GM23338 (cell line): ENCODE measurements at regions not wholly inside any gene's neighbourhood (a gene's known extent, or its start where the extent isn't known, plus 50 kb on each side); places are given as distances from the start of the nearest gene placed in this dataset.

Source experiments
- ATAC-seq: fragments of 200-7000 bp; cut with Tn5 transposase; 3 replicates; pipeline ENCODE4 v1.9.1; 2020
- DNase-seq: peaks from one replicate; pipeline ENCODE4 v3.0.0-alpha.2; 2015; ENCODE audit warnings: low spot score
- H2AFZ ChIP-seq: fragments of 200-600 bp; sonication (generic); 2 replicates; pipeline ENCODE4 v1.8.0; 2016; ENCODE audit warnings: antibody characterized with exemption, mild to moderate bottlenecking, moderate library complexity
- H3F3A ChIP-seq: fragments of 200-600 bp; sonication (generic); replicated peaks from 2 replicates; pipeline ENCODE4 v1.8.0; 2017; ENCODE audit warnings: antibody characterized with exemption, mixed run types, low read depth
- H3K27ac ChIP-seq: fragments of 200-600 bp; sonication (generic); 2 replicates; pipeline ENCODE4 v1.6.1; 2016; ENCODE audit warnings: low read depth
- H3K27me3 ChIP-seq: fragments of 200-600 bp; sonication (generic); 2 replicates; pipeline ENCODE4 v1.8.0; 2016; ENCODE audit warnings: mild to moderate bottlenecking, mixed run types, moderate library complexity; ENCODE audit not compliant: insufficient read depth
- H3K36me3 ChIP-seq: fragments of 200-600 bp; sonication (generic); 2 replicates; pipeline ENCODE4 v1.8.0; 2016; ENCODE audit warnings: mild to moderate bottlenecking; ENCODE audit not compliant: insufficient read depth
- H3K4me1 ChIP-seq: fragments of 200-600 bp; sonication (generic); 2 replicates; pipeline ENCODE4 v1.8.0; 2016; ENCODE audit warnings: mild to moderate bottlenecking, moderate library complexity; ENCODE audit not compliant: insufficient read depth
- H3K4me2 ChIP-seq: fragments of 200-600 bp; sonication (generic); 2 replicates; pipeline ENCODE4 v1.7.1; 2017; ENCODE audit warnings: mixed run types
- H3K4me3 ChIP-seq: fragments of 200-600 bp; sonication (generic); 2 replicates; pipeline ENCODE4 v1.6.1; 2016; ENCODE audit warnings: mixed run types
- H3K79me2 ChIP-seq: fragments of 200-600 bp; sonication (generic); replicated peaks from 2 replicates; pipeline ENCODE4 v1.8.0; 2017; ENCODE audit warnings: mild to moderate bottlenecking; ENCODE audit not compliant: insufficient read depth
- H3K9me2 ChIP-seq: fragments of 200-600 bp; sonication (generic); 2 replicates; pipeline ENCODE4 v1.8.0; 2017; ENCODE audit not compliant: insufficient read depth
- H4K20me1 ChIP-seq: fragments of 200-600 bp; sonication (generic); replicated peaks from 2 replicates; pipeline ENCODE4 v1.8.0; 2017; ENCODE audit warnings: mild to moderate bottlenecking; ENCODE audit not compliant: insufficient read depth
- H3K27ac Mint-ChIP-seq: 2 replicates; pipeline ENCODE4 v1.8.0; 2020; ENCODE audit warnings: inconsistent platforms, mild to moderate bottlenecking, moderate library complexity, mixed read lengths
- H3K27me3 Mint-ChIP-seq: 3 replicates; pipeline ENCODE4 v1.8.0; 2022; ENCODE audit warnings: low read depth, mild to moderate bottlenecking, moderate library complexity, mixed read lengths, inconsistent platforms; ENCODE audit not compliant: insufficient read depth, poor library complexity
- H3K36me3 Mint-ChIP-seq: 3 replicates; pipeline ENCODE4 v1.8.0; 2021; ENCODE audit warnings: low read depth, mild to moderate bottlenecking, inconsistent platforms, moderate library complexity, mixed read lengths
- H3K4me1 Mint-ChIP-seq: 3 replicates; pipeline ENCODE4 v1.8.0; 2020; ENCODE audit warnings: mild to moderate bottlenecking, inconsistent platforms, mixed read lengths
- H3K4me3 Mint-ChIP-seq: 3 replicates; pipeline ENCODE4 v1.8.0; 2021; ENCODE audit warnings: moderate library complexity, mild to moderate bottlenecking, inconsistent platforms, mixed read lengths
- H3K9me3 Mint-ChIP-seq: 3 replicates; pipeline ENCODE4 v1.8.0; 2020; ENCODE audit warnings: moderate library complexity, mild to moderate bottlenecking, inconsistent platforms, mixed read lengths
- CREB1 ChIP-seq: fragments of 250-450 bp; sonication (Bioruptor Pico); IDR thresholded peaks from 2 replicates; pipeline ENCODE4 v1.5.0; 2020; ENCODE audit warnings: low read depth, mild to moderate bottlenecking, moderate library complexity
- CTCF ChIP-seq, 2 experiments: fragments of 200-600 bp in 1 of 2; sonication (generic) in 1 of 2; conservative IDR thresholded peaks; 2 replicates each; pipeline versions ENCODE4 v1.5.1 to v1.6.1; 2016 to 2017; ENCODE audit warnings: antibody characterized with exemption in 2 of 2, low read depth in 2 of 2, mild to moderate bottlenecking in 2 of 2, moderate library complexity in 1 of 2
- EZH2phosphoT487 ChIP-seq: fragments of 200-600 bp; sonication (generic); IDR thresholded peaks from one replicate; pipeline ENCODE4 v1.8.1; 2018; ENCODE audit warnings: antibody characterized with exemption; ENCODE audit not compliant: unreplicated experiment
- JUNB ChIP-seq: IDR thresholded peaks from one replicate; pipeline ENCODE4 v1.6.1; 2016; ENCODE audit warnings: antibody characterized with exemption; ENCODE audit not compliant: unreplicated experiment
- NANOG ChIP-seq: IDR thresholded peaks from 2 replicates; pipeline ENCODE4 v1.6.1; 2016; ENCODE audit warnings: antibody characterized with exemption, borderline replicate concordance
- POLR2AphosphoS5 ChIP-seq: IDR thresholded peaks from 2 replicates; pipeline ENCODE4 v1.6.1; 2016; ENCODE audit warnings: antibody characterized with exemption, low read depth
- STAT1 ChIP-seq: IDR thresholded peaks from one replicate; pipeline ENCODE4 v1.6.1; 2016; ENCODE audit warnings: antibody characterized with exemption; ENCODE audit not compliant: unreplicated experiment
- ZNF114 ChIP-seq: fragments of 250-450 bp; sonication (Bioruptor Pico); IDR thresholded peaks from 2 replicates; pipeline ENCODE4 v1.5.0; 2020; ENCODE audit warnings: mild to moderate bottlenecking, moderate library complexity
- ZNF331 ChIP-seq: fragments of 250-450 bp; sonication (Bioruptor Pico); IDR thresholded peaks from 2 replicates; pipeline ENCODE4 v1.5.0; 2020; ENCODE audit warnings: low read depth, mild to moderate bottlenecking, moderate library complexity
- TF ChIP-seq, protein P1 (sequence below): fragments of 250-450 bp; sonication (Bioruptor Pico); IDR thresholded peaks from 2 replicates; pipeline ENCODE4 v1.5.0; 2020; ENCODE audit warnings: mild to moderate bottlenecking, moderate library complexity
- TF ChIP-seq, protein P2 (sequence below): IDR thresholded peaks from 2 replicates; pipeline ENCODE4 v1.6.1; 2016; ENCODE audit warnings: antibody characterized with exemption

DNA sequence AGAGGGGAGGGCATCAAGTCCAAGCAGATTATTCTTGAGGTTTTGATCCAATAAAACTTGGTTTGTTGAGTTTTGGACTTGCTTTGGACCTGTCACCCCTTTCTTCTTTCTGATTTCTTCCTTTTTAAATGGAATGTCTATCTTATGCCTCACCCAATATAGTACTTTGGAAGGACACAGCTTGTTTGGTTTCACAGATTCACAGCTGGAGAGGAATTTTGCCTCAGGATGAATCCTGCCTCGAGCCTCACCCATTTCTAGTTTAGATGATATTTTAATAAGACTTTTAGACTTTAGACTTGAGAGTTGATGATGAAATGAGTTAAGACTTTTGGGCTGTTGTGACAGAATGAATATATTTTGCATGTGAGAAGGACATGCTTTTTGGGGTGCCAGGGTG lies 136.9 kb upstream of the PDE5A start:
- H3K27ac ChIP-seq = no peak overlapping the region
- no peak overlapping the region for H3K4me3 Mint-ChIP-seq
- no peaks in the 10 kb centered on the region for H3K4me1 ChIP-seq
- no peaks in the 10 kb centered on the region for H4K20me1 ChIP-seq
- no peaks in the 10 kb centered on the region for H3F3A ChIP-seq
- H3K36me3 Mint-ChIP-seq = no peaks in the 10 kb centered on the region
- no peaks in the 10 kb centered on the region for H3K36me3 ChIP-seq
- no peak for ATAC-seq
- H3K79me2 ChIP-seq = no peaks in the 10 kb centered on the region
- peaks cover 3% of the 10 kb centered on the region; the same call in 1 of the 2 replicates for H3K9me2 ChIP-seq
- no peak overlapping the region for H3K27ac Mint-ChIP-seq
- H3K9me3 Mint-ChIP-seq = no peaks in the 10 kb centered on the region
- no peak overlapping the region for H2AFZ ChIP-seq
- H3K4me3 ChIP-seq = no peak overlapping the region
- DNase-seq = no peak
- H3K4me2 ChIP-seq = no peak overlapping the region
- TF ChIP-seq POLR2AphosphoS5 (no peak), EZH2phosphoT487 (no peak), JUNB (no peak), CREB1 (CRISPR knock-in tag) (no peak)
- no peaks in the 10 kb centered on the region for H3K27me3 ChIP-seq
- peaks cover 3% of the 10 kb centered on the region for H3K27me3 Mint-ChIP-seq
- no peaks in the 10 kb centered on the region for H3K4me1 Mint-ChIP-seq

- H3K4me3 ChIP-seq = no peak overlapping the region
- Mint-ChIP-seq H3K4me3 (no peak overlapping the region), H3K36me3 (no peaks in the 10 kb centered on the region), H3K9me3 (no peaks in the 10 kb centered on the region), H3K27me3 (no peaks in the 10 kb centered on the region), H3K27ac (no peak overlapping the region), H3K4me1 (no peaks in the 10 kb centered on the region)
- no peaks in the 10 kb centered on the region for H3K9me2 ChIP-seq
- H3F3A ChIP-seq = no peaks in the 10 kb centered on the region
- no peaks in the 10 kb centered on the region for H3K79me2 ChIP-seq
- no peaks in the 10 kb centered on the region for H3K27me3 ChIP-seq
- DNase-seq (no peak), ATAC-seq (no peak)
- H3K4me1 ChIP-seq = no peaks in the 10 kb centered on the region
- no peaks in the 10 kb centered on the region for H3K36me3 ChIP-seq
- no peaks in the 10 kb centered on the region for H4K20me1 ChIP-seq
- H3K27ac ChIP-seq = no peak overlapping the region
- H2AFZ ChIP-seq = no peak overlapping the region
- H3K4me2 ChIP-seq = no peak overlapping the region
- no peak for TF ChIP-seq POLR2AphosphoS5
- no peak for TF ChIP-seq NANOG
- no peak for TF ChIP-seq STAT1
- TF ChIP-seq ZNF114 (CRISPR knock-in tag) = no peak
- TF ChIP-seq EZH2phosphoT487 = no peak
- TF ChIP-seq, protein P1, sequence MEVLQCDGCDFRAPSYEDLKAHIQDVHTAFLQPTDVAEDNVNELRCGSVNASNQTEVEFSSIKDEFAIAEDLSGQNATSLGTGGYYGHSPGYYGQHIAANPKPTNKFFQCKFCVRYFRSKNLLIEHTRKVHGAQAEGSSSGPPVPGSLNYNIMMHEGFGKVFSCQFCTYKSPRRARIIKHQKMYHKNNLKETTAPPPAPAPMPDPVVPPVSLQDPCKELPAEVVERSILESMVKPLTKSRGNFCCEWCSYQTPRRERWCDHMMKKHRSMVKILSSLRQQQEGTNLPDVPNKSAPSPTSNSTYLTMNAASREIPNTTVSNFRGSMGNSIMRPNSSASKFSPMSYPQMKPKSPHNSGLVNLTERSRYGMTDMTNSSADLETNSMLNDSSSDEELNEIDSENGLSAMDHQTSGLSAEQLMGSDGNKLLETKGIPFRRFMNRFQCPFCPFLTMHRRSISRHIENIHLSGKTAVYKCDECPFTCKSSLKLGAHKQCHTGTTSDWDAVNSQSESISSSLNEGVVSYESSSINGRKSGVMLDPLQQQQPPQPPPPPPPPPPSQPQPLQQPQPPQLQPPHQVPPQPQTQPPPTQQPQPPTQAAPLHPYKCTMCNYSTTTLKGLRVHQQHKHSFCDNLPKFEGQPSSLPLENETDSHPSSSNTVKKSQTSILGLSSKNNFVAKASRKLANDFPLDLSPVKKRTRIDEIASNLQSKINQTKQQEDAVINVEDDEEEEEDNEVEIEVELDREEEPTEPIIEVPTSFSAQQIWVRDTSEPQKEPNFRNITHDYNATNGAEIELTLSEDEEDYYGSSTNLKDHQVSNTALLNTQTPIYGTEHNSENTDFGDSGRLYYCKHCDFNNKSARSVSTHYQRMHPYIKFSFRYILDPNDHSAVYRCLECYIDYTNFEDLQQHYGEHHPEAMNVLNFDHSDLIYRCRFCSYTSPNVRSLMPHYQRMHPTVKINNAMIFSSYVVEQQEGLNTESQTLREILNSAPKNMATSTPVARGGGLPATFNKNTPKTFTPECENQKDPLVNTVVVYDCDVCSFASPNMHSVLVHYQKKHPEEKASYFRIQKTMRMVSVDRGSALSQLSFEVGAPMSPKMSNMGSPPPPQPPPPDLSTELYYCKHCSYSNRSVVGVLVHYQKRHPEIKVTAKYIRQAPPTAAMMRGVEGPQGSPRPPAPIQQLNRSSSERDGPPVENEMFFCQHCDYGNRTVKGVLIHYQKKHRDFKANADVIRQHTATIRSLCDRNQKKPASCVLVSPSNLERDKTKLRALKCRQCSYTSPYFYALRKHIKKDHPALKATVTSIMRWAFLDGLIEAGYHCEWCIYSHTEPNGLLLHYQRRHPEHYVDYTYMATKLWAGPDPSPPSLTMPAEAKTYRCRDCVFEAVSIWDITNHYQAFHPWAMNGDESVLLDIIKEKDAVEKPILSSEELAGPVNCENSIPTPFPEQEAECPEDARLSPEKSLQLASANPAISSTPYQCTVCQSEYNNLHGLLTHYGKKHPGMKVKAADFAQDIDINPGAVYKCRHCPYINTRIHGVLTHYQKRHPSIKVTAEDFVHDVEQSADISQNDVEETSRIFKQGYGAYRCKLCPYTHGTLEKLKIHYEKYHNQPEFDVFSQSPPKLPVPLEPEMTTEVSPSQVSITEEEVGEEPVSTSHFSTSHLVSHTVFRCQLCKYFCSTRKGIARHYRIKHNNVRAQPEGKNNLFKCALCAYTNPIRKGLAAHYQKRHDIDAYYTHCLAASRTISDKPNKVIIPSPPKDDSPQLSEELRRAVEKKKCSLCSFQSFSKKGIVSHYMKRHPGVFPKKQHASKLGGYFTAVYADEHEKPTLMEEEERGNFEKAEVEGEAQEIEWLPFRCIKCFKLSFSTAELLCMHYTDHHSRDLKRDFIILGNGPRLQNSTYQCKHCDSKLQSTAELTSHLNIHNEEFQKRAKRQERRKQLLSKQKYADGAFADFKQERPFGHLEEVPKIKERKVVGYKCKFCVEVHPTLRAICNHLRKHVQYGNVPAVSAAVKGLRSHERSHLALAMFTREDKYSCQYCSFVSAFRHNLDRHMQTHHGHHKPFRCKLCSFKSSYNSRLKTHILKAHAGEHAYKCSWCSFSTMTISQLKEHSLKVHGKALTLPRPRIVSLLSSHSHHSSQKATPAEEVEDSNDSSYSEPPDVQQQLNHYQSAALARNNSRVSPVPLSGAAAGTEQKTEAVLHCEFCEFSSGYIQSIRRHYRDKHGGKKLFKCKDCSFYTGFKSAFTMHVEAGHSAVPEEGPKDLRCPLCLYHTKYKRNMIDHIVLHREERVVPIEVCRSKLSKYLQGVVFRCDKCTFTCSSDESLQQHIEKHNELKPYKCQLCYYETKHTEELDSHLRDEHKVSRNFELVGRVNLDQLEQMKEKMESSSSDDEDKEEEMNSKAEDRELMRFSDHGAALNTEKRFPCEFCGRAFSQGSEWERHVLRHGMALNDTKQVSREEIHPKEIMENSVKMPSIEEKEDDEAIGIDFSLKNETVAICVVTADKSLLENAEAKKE (CRISPR knock-in tag) = no peak
- no peak for TF ChIP-seq CTCF (conservative IDR thresholded peaks at IDR 0.05; ENCODE audit: low read depth in 2 of 2)
- TF ChIP-seq, protein P2, sequence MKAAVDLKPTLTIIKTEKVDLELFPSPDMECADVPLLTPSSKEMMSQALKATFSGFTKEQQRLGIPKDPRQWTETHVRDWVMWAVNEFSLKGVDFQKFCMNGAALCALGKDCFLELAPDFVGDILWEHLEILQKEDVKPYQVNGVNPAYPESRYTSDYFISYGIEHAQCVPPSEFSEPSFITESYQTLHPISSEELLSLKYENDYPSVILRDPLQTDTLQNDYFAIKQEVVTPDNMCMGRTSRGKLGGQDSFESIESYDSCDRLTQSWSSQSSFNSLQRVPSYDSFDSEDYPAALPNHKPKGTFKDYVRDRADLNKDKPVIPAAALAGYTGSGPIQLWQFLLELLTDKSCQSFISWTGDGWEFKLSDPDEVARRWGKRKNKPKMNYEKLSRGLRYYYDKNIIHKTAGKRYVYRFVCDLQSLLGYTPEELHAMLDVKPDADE = no peak
- no peak for TF ChIP-seq JUNB
- TF ChIP-seq ZNF331 (CRISPR knock-in tag) = no peak
- TF ChIP-seq CREB1 (CRISPR knock-in tag) = no peak
Observed at GRCh38 chr4:119763386-119763785, 134.8 kb upstream of the PDE5A start.
